ENCODE measurements at regions not wholly inside any gene's neighbourhood (a gene's known extent, or its start where the extent isn't known, plus 50 kb on each side); places are given as distances from the start of the nearest gene placed in this dataset.

DNA sequence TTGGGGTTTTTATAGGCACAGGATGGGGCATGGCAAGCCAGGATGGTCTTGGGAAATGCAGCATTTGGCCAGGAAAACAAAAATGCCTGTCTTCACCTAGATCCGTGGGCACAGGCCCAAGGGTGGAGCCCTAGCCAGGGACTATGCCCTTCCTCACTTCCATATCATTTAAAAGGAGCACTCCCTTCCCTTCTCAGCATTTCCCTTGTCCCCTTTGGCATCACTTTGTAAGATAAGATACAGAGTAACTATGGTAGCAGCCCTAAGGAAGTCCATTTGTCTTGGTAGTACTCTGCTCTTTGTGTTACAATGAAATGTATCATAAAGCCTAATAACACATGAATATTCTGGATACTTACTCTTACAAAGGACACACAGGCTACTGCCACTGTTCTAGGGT is 1092.6 kb upstream of the TENM4 start:
- DNase-seq (ENCODE audit: low read depth, low spot score): no peak

DNA sequence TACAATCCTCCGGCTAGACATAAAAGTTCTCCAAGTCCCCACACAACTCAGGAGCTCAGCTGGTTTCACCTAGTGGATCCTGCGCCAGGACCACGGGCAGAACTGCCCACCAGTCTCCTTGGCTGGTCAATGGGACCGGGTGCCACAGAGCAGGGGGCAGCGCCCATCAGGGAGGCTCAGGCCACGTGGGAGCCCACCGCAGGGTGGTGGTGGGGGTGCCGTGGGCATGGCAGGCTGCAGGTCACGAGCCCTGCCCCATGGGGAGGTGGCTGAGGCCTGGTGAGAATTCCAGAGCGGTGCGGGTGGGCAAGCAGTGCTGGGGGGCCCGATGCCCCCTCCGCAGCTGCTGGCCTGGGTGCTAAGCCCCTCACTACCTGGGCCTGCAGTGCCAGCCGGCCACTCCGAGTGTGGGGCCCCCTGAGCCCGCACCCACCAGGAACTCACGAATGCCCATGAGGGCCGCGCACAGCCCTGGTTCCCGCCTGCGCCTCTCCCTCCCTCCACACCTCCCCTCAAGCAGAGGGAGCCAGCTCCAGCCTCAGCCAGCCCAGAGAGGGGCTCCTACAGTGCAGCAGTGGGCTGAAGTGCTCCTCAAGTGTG is 1091.9 kb upstream of the TENM4 start:
- DNase-seq (ENCODE audit: low read depth, low spot score): no peak

- no peak for DNase-seq (ENCODE audit: low read depth, low spot score)
Measured at GRCh38 chr11:80529726-80530125, 1088.9 kb upstream of the TENM4 start.

- DNase-seq (ENCODE audit: low read depth, low spot score): no peak
Measured at GRCh38 chr11:80525663-80526405, 1085.0 kb upstream of the TENM4 start.

DNA sequence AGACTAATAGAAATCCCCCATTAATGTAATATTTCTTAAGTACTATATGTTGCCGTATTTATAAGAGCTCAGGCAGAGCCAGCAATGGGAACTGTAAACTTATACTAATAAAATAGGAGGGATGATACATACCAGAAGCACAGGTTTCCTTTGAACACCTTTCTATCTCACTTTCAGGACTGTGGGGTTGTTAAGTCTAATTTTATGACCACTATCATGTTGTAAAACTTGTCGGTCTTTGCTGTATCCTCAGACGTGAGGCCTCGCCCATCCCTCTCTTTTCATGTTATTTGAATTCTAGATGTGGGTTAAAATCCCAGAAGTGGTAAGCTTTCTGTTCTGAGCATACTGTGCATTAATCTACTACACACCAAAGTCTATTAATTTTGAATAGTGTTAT is 1083.5 kb upstream of the TENM4 start:
- no peak for DNase-seq (ENCODE audit: low read depth, low spot score)

DNA sequence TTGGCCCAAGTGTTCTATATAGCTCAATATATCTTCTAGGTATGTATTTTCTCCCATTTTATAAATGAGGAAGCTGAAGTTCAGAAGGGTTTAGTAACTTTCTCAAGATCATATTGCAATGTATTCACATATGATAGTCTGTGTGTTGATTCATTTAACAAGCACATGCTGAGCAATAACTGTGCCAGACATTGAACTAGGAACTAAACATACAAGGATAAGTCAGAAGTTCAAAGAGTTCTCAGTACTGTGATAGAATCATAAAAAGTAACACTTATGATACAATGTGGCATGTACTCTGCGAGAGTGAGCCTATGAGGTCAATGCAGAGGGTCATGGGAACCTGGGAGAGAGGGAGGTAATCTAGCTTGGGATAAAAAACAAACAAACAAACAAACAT is 1082.2 kb upstream of the TENM4 start:
- DNase-seq (ENCODE audit: low read depth, low spot score): no peak

DNA sequence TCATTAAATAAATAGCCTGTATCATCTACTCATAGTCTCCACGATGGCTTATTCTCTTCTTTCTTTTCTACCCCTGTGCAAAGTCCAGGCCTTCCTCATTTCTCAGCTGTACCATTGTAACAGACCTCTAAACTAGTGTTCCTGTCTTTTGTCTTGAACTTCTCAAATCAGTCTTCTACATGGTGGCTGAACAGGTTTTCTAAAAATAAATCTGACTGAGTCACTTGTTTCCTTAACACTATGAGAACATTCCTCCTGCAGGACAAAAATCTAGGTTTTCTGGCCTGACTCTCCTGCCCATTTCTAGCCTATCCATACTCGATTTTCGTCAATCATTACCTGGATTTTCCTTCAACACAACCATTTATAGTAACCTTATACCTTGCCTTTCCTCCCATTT is 1080.8 kb upstream of the TENM4 start:
- peak; percentile 22 for DNase-seq (ENCODE audit: low read depth, low spot score)

DNA sequence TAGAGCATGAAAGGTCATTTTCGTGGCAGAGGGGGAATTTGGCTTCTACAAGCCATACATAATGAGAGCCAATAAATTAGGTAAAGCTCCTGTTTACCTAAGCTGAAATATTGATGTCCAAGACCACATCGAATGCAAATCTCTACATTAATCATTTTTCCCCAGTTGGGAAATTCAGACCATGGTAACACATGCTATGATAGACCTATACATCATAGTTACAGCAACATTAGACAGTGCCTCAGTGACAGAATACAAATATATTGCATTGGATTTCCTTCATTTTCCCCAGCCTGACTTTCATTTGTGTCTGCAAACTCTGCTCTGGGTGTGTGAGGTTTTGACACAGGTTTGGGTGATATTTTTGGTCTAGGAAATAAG is 1079.7 kb upstream of the TENM4 start:
- no peak for DNase-seq (ENCODE audit: low read depth, low spot score)

DNA sequence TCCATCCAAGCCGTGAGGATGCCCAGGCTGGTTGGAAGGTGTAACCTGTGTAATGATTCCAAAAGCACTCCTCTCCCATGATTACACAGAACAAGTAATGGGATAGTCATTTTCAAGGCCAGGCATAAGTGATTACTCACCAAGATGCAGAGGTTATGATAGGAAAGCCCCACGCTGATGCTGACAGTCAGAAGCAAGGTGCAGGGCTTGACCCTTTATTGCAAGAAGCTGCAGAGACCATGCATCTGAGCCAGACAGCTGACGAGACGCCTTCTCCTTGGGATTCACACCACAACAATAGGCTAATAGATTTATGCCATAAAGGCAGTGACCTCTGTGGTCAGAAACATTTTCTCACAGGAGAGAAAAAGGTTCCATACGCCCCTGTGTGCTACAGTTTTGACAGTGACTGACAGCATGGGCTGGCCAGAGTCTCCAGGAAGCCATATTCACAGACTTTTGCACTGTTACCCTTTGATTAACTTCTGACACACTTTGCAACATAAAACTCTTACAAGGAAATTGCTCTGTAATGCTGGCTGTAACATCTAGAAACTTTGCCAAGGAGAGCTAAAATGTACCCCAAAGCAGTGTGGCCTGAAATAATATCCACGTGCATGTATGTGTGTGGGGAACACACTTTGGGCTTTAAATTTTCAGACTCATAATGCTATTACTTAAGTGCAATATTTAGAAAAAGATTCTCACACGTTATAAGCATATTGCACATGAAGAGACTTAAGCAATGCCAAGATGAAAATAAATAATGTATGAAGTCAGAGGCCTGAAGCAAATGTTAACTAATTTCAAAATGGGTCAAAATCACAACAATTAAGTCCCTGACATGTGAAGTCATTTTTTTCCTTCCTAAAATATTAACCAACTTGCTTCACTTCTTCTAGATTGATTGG is 1079.0 kb upstream of the TENM4 start:
- peak; percentile 15 for DNase-seq (ENCODE audit: low read depth, low spot score)

- DNase-seq (ENCODE audit: low read depth, low spot score): no peak
Measured at GRCh38 chr11:80517701-80518100, 1076.9 kb upstream of the TENM4 start.

DNA sequence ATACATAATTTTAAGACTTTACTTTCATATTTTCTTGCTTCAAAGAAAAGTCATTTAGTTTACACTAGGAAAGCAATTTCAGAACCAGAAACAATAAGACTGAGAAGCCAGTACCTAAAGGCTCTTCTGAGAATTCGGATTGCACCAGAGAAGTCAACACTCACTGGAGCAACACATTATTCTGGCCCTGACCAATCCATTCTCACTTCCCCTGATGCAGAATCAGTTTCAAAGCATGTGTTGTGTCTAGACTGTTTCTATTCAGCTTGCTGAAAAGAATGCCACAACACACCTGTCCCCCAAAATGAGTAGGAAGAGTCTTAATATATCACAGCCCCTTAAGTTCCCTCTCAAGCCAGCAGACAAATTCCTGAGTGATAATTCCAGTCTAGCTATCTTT is 1074.3 kb upstream of the TENM4 start:
- no peak for DNase-seq (ENCODE audit: low read depth, low spot score)

- no peak for DNase-seq (ENCODE audit: low read depth, low spot score)
Measured at GRCh38 chr11:80512491-80512890, 1071.7 kb upstream of the TENM4 start.

DNA sequence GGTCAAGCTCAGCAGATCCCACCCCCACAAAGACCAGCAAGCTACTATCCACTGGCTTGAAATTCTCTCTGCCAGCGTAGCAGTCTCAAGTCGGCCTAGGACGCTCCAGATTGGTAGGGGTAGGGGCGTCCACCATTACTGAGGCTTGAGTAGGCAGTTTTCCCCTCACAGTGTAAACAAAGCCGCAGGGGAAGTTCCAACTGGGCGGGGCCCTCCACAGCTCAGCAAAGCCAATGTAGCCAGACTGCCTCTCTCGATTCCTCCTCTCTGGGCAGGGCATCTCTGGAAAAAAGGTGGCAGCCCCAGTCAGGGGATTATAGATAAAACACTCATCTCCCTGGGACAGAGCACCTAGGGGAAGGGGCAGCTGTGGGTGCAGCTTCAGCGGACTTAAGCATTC is 1064.9 kb upstream of the TENM4 start:
- no peak for DNase-seq (ENCODE audit: low read depth, low spot score)

- no peak for DNase-seq (ENCODE audit: low read depth, low spot score)
Measured at GRCh38 chr11:80503990-80504389, 1063.2 kb upstream of the TENM4 start.

GRCh38 chr11:80502511-80502910 is 1061.7 kb upstream of the TENM4 start:
- no peak for DNase-seq (ENCODE audit: low read depth, low spot score)

GRCh38 chr11:80495116-80495515 is 1054.3 kb upstream of the TENM4 start:
- DNase-seq (ENCODE audit: low read depth, low spot score): no peak

- DNase-seq (ENCODE audit: low read depth, low spot score): no peak
Measured at GRCh38 chr11:80487952-80488351, 1047.1 kb upstream of the TENM4 start.

- no peak for DNase-seq (ENCODE audit: low read depth, low spot score)
Measured at GRCh38 chr11:80486678-80487077, 1045.8 kb upstream of the TENM4 start.

DNA sequence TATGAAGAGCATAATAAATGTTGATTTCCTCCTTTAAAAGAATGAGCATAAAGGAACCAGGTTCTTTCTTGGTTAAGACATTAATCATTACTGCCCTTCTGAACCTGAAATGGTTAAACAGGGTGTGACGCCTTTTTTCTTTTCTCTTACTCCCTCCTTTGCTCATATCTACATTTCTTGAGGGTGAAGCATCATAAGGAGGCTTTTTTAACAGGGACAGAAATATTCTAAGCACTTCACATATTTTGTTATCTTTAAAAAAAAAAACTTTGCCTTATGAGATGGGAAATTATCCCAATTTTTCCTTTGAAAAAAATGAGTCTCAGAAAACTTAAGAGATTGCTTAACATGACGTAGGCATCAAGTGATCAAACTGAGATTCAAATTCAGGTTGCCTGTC is 1036.3 kb upstream of the TENM4 start:
- DNase-seq (ENCODE audit: low read depth, low spot score): no peak

- no peak for DNase-seq (ENCODE audit: low read depth, low spot score)
Measured at GRCh38 chr11:80473562-80473961, 1032.7 kb upstream of the TENM4 start.

DNA sequence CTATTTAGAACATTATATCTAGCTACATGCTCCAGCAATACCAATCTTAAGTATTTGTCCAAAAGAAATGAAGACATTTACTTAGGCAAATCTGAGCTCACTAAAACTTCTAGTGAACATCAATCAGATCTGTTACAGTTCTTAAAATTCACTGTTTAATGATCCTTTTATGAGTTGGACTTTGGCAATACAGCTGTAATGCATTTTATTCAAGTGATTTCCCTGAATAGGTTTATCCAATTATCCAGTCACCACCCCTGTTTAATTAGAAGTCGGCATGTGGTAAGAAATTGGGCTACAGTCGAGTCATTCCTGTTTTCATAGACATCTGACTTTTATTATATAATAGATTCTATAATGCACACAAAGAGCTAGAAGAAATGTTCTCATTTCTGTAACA is 1029.0 kb upstream of the TENM4 start:
- DNase-seq (ENCODE audit: low read depth, low spot score): no peak

DNA sequence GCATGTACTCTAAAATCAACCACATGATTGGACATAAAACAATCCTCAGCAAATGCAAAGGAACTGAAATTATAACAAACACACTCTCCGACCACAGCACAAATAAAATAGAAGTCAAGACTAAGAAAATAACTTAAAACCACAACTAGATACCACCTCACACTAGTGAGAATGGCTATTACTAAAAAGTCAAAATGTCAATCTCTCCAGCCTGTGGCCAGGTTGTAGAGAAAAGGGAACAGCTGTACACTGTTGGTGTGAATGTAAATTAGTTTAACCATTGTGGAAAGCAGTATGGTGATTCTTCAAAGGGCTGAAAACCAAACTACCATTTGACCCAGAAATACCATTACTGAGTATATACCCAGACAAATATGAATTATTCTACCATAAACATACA is 1025.7 kb upstream of the TENM4 start:
- DNase-seq (ENCODE audit: low read depth, low spot score): no peak

GRCh38 chr11:80462211-80462610 is 1021.4 kb upstream of the TENM4 start:
- peak; percentile 29 for DNase-seq (ENCODE audit: low read depth, low spot score)
